Dedifferentiated amniotic fluid mesenchymal stem cell (primary cell): ENCODE measurements at regions not wholly inside any gene's neighbourhood (a gene's known extent, or its start where the extent isn't known, plus 50 kb on each side); places are given as distances from the start of the nearest gene placed in this dataset.

Source experiments
- DNase-seq: peaks from one replicate; pipeline ENCODE4 v3.0.0-alpha.2; 2016; ENCODE audit errors: extremely low spot score

GRCh38 chr9:82582693-82583092 lies 480.2 kb downstream of the RASEF start:
- no peak for DNase-seq

GRCh38 chr9:82583524-82583923 lies 479.4 kb downstream of the RASEF start:
- DNase-seq = no peak

- DNase-seq = no peak
Observed at GRCh38 chr9:82584349-82584863, 478.5 kb downstream of the RASEF start.

GRCh38 chr9:82586918-82587356 lies 476.0 kb downstream of the RASEF start:
- no peak for DNase-seq

- no peak for DNase-seq
Observed at GRCh38 chr9:82588301-82589180, 474.4 kb downstream of the RASEF start.

GRCh38 chr9:82590845-82591244 lies 472.1 kb downstream of the RASEF start:
- no peak for DNase-seq

- no peak for DNase-seq
Observed at GRCh38 chr9:82593501-82593900, 469.4 kb downstream of the RASEF start.

GRCh38 chr9:82597241-82598203 lies 465.4 kb downstream of the RASEF start:
- DNase-seq = no peak

- DNase-seq = no peak
Observed at GRCh38 chr9:82598241-82599039, 464.5 kb downstream of the RASEF start.

- DNase-seq = no peak
Observed at GRCh38 chr9:82599336-82599949, 463.5 kb downstream of the RASEF start.

GRCh38 chr9:82600536-82601292 lies 462.2 kb downstream of the RASEF start:
- DNase-seq = no peak

- peak; percentile 31 for DNase-seq
Observed at GRCh38 chr9:82601293-82601771, 461.6 kb downstream of the RASEF start.

- DNase-seq = peak; percentile 19
Observed at GRCh38 chr9:82604947-82605656, 457.8 kb downstream of the RASEF start.

- DNase-seq = no peak
Observed at GRCh38 chr9:82605657-82606031, 457.3 kb downstream of the RASEF start.

- DNase-seq = no peak
Observed at GRCh38 chr9:82606071-82606470, 456.9 kb downstream of the RASEF start.

- DNase-seq = peak; percentile 81
Observed at GRCh38 chr9:82606492-82607382, 456.2 kb downstream of the RASEF start.

GRCh38 chr9:82608487-82608886 lies 454.5 kb downstream of the RASEF start:
- DNase-seq = no peak

GRCh38 chr9:82612942-82613341 lies 450.0 kb downstream of the RASEF start:
- no peak for DNase-seq
